Kidney tubule cell (primary cell): ENCODE measurements at regions not wholly inside any gene's neighbourhood (a gene's known extent, or its start where the extent isn't known, plus 50 kb on each side); places are given as distances from the start of the nearest gene placed in this dataset.
A peak's percentile ranks its signal among the peaks of the same experiment; 100 is the strongest.

Experiments
- DNase-seq: peaks from one replicate; pipeline ENCODE4 v3.0.0-alpha.2; 2018; ENCODE audit warnings: low spot score

GRCh38 chr5:147037515-147038205 lies 159.1 kb upstream of the PPP2R2B start:
- peak; percentile 79 for DNase-seq

GRCh38 chr5:147040856-147041255 lies 162.3 kb upstream of the PPP2R2B start:
- no peak for DNase-seq

GRCh38 chr5:147044572-147045273 lies 166.2 kb upstream of the PPP2R2B start:
- DNase-seq = no peak

- DNase-seq = no peak
Observed at GRCh38 chr5:147045290-147045689, 166.7 kb upstream of the PPP2R2B start.

GRCh38 chr5:147046281-147046680 lies 167.7 kb upstream of the PPP2R2B start:
- DNase-seq = no peak

DNA sequence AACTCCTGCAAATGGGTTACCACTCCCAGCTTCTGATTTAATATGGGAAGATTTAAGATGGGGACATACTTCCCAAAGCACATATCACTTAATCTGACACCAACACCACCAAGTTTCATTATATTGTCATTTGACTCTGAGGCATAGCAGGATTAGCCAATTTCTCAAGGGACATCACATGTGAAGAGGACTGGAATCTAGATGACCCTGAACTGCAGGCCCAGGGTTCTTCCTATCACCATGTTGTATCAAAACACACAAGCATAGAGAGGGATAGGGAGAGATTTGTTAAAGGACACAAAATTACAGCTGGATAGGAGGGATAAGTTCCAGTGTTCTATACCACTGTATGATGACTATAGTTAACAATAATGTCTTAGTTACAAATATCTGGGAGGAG lies 168.3 kb upstream of the PPP2R2B start:
- DNase-seq = no peak

DNA sequence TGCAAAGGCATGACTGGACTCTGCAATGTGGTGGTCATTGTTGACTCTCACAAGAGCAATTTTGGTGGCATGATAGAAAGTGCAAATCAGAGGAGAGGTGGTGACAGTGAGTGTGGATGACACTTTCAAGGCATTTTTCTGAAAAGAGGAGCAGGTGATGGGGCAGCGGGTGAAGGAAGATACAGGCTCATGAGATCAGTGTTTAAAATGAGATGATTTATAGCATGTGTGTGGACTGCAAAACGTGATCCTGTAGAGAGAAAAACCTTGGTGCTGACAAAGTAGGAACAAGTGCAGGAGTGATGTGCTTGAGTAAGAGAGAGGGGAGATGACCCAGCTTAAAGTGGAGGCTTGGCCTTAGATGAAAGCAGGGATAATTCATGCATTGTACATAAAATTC lies 171.2 kb upstream of the PPP2R2B start:
- no peak for DNase-seq

DNA sequence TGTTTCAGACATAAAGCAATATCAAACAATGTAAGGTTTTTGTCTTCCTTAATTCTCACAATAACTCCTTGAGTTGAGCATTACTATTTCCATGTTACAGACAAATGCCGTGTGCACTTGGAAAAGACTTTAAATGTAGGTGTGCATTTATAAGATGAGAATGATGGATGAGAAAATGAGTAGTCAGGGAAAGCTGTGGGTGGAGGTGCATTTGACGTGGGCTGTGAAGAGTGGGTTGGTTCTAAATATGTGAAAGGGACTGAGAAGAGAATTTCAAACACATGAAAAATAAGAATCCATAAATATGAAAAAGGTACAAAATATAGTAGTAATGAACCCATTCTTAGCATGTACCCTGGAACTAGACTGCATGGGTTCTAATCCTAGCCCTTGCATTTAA lies 171.6 kb upstream of the PPP2R2B start:
- DNase-seq = no peak

- DNase-seq = peak; percentile 26
Observed at GRCh38 chr5:147051193-147051592, 172.6 kb upstream of the PPP2R2B start.

DNA sequence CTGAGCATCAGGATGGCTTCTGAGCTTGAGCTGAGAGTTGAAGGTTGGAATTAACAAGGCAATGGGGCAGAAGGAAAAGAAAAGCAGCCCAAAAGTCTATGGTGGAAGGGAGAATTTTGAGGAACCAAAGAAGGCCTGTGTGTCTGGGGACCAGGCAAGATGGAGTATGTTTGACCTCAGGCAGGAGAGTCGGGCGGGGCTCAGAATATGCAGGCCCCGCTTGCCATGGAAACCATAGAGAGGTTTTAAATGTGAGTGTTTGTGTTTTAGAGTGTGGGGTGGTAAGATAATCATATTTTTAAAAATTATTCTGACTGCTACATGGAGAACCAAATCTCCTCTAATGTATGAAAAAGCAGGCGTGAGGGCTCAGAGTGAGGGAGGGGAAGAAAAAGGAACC lies 174.0 kb upstream of the PPP2R2B start:
- no peak for DNase-seq

- DNase-seq = no peak
Observed at GRCh38 chr5:147055089-147055826, 176.7 kb upstream of the PPP2R2B start.

DNA sequence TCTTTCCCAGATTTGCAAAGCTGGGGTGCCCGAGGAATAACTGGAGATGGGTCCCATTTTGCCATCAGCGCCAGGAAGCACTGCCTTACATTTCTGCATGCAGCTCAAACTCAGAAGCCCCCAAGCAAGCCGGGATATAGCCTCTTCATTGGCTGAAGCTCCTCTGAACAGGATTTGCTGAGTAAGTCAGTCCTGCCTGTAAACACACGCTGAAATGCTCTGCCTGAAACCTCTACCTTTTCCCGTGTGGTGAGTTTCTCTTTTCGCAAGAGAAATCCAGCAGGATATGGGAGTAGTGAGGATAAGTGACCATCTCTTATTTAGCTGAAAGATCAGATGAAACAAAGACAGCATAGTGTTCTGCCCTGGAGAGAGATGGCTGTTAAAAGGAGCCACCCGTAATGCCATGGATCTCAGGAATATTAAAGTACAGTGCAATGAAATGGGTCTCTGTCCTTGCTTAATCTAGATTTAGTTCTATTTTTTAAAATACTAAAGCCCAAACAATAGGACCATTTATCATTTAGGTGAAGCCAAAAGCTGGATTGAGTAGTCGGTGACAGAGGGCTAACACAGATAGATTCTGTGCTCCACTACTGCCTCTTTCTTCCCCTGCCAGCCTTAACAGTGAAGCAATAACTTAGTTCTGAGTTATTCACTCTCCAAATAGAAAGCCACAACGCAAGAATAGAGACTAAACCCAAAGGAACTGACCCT lies 177.5 kb upstream of the PPP2R2B start:
- DNase-seq = no peak

DNA sequence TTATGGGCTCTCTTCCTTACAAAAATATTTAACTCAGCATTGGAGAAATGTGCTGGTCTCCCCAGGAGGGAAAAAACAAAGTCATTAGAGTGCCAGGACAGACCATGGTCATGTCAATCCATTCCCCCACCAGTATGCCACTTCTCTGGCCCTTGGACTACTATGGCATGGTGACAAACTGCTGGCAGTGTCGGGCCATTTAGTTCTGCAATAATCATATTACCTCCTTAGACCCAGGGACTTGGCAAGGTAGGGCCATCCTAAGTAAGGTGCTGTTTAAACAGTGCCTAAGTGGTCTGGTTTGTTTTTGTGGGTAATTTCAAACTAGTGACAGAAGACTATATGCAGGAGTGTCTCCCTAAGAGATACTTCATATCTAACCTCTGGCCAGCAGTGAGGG lies 177.8 kb upstream of the STK32A start:
- DNase-seq = no peak

DNA sequence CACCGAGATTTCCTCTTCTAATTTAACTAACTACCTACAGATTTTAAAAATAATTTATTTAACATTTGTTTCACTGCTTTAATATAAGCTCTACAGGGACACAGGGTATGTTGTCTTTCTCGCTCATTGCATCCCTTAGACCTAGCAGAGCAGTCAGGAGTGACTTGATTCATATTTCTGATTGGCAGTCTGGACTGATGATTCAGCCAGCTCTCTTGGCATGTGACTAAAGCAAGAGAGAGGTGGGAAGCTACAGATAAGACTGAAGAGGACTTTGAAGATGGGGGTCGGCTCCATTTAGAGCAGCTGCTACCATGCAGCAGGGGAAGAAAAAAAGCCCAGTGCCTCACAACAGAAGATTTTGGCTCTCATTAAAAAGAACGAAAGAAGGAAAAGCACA lies 173.4 kb upstream of the STK32A start:
- DNase-seq = peak; percentile 60

DNA sequence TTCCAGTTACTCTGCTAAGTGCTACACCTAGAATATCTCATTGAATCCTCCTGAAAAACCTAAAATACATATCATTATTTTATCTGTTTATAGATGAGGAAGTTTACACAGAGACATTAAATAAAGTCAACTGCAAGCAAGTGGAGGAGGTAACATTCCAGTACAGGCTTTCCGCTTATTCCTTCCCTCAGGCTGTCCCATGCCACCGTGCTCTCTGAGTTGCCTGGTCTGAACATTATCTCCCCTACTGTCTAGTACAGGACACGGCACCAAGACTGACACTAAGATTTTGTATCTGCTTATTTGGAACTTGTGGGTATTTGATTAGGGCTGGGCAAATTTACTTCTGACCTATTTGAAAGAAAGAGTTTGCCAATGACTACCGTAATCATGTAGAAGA lies 172.4 kb upstream of the STK32A start:
- DNase-seq = no peak

DNA sequence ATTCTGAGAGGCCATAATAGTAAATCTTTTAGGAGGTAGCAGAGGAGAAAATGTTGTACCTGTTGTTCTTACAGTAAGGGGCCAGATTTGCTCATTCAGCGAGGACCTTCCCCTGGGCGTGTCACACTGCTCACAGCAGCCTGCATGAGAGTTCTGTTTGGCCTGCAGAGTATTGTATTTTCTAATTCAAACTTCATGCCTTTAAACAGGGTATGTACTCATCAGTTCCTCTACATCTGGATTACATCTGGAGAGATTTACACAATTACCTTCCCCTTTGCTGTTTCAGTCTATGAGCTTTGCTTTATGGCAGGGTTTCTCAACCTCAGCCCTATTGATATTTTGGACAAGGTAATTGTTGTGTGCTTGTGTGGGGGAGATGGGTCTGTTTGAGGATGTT lies 170.9 kb upstream of the STK32A start:
- DNase-seq = no peak

- DNase-seq = no peak
Observed at GRCh38 chr5:147065071-147065470, 169.8 kb upstream of the STK32A start.

DNA sequence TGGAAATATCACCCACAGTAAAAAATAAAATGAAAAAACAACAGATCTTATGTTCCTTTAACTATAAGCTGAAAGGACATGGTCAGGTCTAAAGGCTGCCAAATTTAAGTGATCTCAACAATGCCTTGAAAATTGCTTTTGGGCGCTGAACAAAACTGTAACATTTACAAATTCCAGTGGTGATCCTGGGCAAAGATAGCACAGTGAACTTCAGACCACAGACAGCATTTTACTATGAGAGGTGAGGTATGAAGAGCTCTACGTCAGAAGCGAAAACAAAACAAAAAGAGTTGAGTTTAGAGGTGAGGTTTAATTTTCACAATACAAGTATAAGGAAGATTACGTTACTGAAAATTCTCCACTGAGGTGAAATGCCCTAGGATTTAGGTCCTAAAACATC lies 165.8 kb upstream of the STK32A start:
- DNase-seq = no peak

- DNase-seq = no peak
Observed at GRCh38 chr5:147072622-147073021, 162.2 kb upstream of the STK32A start.

DNA sequence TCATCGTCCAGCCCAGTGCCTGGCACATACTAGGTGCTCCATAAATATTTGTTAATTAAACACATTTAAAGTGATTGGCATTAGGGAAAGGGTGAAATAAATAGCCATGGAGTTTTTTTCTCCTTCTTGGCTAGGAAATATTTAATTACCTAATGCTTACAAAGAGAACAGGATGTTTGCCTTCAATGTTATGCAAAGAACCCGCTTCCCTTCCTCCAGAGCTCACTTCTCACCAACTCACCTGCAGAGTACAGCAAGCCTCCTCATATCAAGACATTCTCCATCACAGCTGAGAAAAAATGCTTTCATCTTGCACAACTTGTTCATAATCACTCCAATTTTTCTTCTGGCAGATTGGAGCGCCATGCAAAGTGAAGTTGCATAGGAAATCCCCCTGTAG lies 161.7 kb upstream of the STK32A start:
- no peak for DNase-seq

GRCh38 chr5:147075187-147075586 lies 159.6 kb upstream of the STK32A start:
- DNase-seq = no peak

- DNase-seq = no peak
Observed at GRCh38 chr5:147080391-147080790, 154.4 kb upstream of the STK32A start.
